Left lung (tissue), 4 donors: ENCODE measurements at regions not wholly inside any gene's neighbourhood (a gene's known extent, or its start where the extent isn't known, plus 50 kb on each side); places are given as distances from the start of the nearest gene placed in this dataset.

Source experiments
- ATAC-seq: fragments of 200-7000 bp; cut with Tn5 transposase; one replicate; pipeline ENCODE4 v1.9.1; 2020; ENCODE audit warnings: moderate library complexity
- DNase-seq, 4 donors: peaks; one replicate each; pipeline ENCODE4 v3.0.0-alpha.2; 2013 to 2020
- H3K27ac ChIP-seq, 2 donors: fragments of 200-600 bp; sonication (generic) in 1 of 2; one replicate each; pipeline versions ENCODE4 v1.5.0 to v1.8.0; 2020 to 2021
- H3K27me3 ChIP-seq, 2 donors: fragments of 200-600 bp; sonication (generic) in 1 of 2; one replicate each; pipeline versions ENCODE4 v1.5.0 to v1.8.0; 2020 to 2021
- H3K36me3 ChIP-seq, 2 donors: fragments of 200-600 bp; sonication (generic) in 1 of 2; one replicate each; pipeline versions ENCODE4 v1.5.0 to v1.8.0; 2020 to 2021
- H3K4me1 ChIP-seq, 2 donors: fragments of 200-600 bp; one replicate each; pipeline ENCODE4 v1.8.0; 2021
- H3K4me3 ChIP-seq, 2 donors: fragments of 200-600 bp; sonication (generic) in 1 of 2; one replicate each; pipeline versions ENCODE4 v1.5.0 to v1.8.0; 2020 to 2021; ENCODE audit warnings: mild to moderate bottlenecking in 1 of 2
- H3K9me3 ChIP-seq, 2 donors: fragments of 200-600 bp; sonication (generic) in 1 of 2; one replicate each; pipeline versions ENCODE4 v1.5.0 to v1.8.0; 2020 to 2021
- intact Hi-C, 2 donors: fragments of 100-400 bp; cut with DNase I; formaldehyde crosslinking; loops; one replicate each; pipeline versions ENCODE4 v1.11.2 to v1.14.2; 2022
- TF ChIP-seq, protein P1 (sequence below), 2 donors: fragments of 200-600 bp; sonication (generic) in 1 of 2; IDR thresholded peaks; one replicate each; pipeline versions ENCODE4 v1.5.0 to v1.8.0; 2021; ENCODE audit warnings: antibody characterized with exemption in 2 of 2
- donor health status: DM: no; HTN: yes; CAD: no.
- donor health status: DM: no; HTN: no; CAD: no.

DNA sequence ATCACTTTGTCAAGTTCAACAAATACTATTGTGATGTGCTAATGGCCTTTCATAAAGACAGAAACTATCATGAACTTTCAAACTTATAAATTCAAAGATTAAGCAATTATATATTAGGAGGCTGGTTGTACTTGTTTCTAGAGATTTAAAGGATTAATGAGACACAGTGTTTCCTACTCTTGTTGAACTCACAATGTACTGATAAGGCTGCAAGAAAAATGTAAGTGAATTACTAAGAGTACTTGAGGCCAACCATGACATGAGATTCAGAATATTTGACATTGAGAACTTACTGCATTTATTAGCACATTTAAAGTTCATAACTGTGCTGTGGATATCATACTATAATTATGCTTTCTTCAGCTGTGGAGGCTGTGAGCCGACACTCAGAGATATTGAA, 1210.5 kb upstream of the SORCS1 start:
- ATAC-seq (no peak), DNase-seq (no peak)
- H3K27me3 ChIP-seq: no peaks in the 10 kb centered on the region
- intact Hi-C loops: no loop called here
- H3K4me1 ChIP-seq: no peaks in the 10 kb centered on the region
- H3K27ac ChIP-seq: no peak overlapping the region
- no peaks in the 10 kb centered on the region for H3K36me3 ChIP-seq
- H3K9me3 ChIP-seq: peaks cover 0 to 12% of the 10 kb centered on the region in 2 donors
- TF ChIP-seq, protein P1, sequence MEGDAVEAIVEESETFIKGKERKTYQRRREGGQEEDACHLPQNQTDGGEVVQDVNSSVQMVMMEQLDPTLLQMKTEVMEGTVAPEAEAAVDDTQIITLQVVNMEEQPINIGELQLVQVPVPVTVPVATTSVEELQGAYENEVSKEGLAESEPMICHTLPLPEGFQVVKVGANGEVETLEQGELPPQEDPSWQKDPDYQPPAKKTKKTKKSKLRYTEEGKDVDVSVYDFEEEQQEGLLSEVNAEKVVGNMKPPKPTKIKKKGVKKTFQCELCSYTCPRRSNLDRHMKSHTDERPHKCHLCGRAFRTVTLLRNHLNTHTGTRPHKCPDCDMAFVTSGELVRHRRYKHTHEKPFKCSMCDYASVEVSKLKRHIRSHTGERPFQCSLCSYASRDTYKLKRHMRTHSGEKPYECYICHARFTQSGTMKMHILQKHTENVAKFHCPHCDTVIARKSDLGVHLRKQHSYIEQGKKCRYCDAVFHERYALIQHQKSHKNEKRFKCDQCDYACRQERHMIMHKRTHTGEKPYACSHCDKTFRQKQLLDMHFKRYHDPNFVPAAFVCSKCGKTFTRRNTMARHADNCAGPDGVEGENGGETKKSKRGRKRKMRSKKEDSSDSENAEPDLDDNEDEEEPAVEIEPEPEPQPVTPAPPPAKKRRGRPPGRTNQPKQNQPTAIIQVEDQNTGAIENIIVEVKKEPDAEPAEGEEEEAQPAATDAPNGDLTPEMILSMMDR (IDR thresholded peaks at IDR 0.05): no peak
- no peak overlapping the region for H3K4me3 ChIP-seq

- ATAC-seq: no peak
These were observed 1201.0 kb upstream of the SORCS1 start for GRCh38 chr10:108365541-108365940.

GRCh38 chr10:108363576-108363975, 1199.1 kb upstream of the SORCS1 start:
- Histone ChIP-seq H3K27ac (no peak overlapping the region), H3K36me3 (no peaks in the 10 kb centered on the region), H3K27me3 (no peaks in the 10 kb centered on the region), H3K4me3 (no peak overlapping the region), H3K4me1 (no peaks in the 10 kb centered on the region), H3K9me3 (no peaks in the 10 kb centered on the region)
- TF ChIP-seq, protein P1 (IDR thresholded peaks at IDR 0.05): no peak
- DNase-seq (no peak), ATAC-seq (no peak)
- intact Hi-C loops: no loop called here

More at GRCh38 chr10:108365541-108365940, 1201.0 kb upstream of the SORCS1 start:
- intact Hi-C loops: no loop called here
- Histone ChIP-seq H3K27me3 (no peaks in the 10 kb centered on the region), H3K27ac (no peak overlapping the region), H3K4me1 (no peaks in the 10 kb centered on the region), H3K9me3 (no peaks in the 10 kb centered on the region), H3K36me3 (no peaks in the 10 kb centered on the region), H3K4me3 (no peak overlapping the region)
- TF ChIP-seq, protein P1 (IDR thresholded peaks at IDR 0.05): no peak
- no peak for DNase-seq

GRCh38 chr10:108362961-108363360, 1198.5 kb upstream of the SORCS1 start:
- Histone ChIP-seq H3K27ac (no peak overlapping the region), H3K27me3 (no peaks in the 10 kb centered on the region), H3K4me3 (no peak overlapping the region), H3K36me3 (no peaks in the 10 kb centered on the region), H3K4me1 (no peaks in the 10 kb centered on the region), H3K9me3 (no peaks in the 10 kb centered on the region)
- intact Hi-C loops: no loop called here
- no peak for ATAC-seq
- DNase-seq: no peak
- TF ChIP-seq, protein P1 (IDR thresholded peaks at IDR 0.05): no peak

DNA sequence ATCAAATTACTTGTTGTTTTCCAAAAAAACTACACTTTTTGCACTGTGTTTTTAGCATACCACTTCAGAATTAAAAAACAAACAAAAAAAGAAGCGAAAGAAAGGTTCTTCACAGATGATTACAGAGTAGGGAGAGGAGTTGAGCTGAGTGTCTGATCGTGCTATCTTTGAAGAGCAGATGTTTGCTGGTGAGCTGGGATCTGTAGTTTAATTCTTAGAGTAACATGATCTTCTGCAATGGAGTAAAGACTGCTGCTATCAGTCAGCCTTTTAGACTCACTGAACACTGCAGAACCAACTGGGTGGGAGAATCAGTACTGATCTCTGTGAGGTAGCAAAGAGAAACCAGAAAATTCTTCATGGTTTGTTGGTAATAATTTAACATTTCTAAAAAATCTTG, 1197.8 kb upstream of the SORCS1 start:
- TF ChIP-seq, protein P1 (IDR thresholded peaks at IDR 0.05): no peak
- Histone ChIP-seq H3K27me3 (no peaks in the 10 kb centered on the region), H3K27ac (no peak overlapping the region), H3K4me3 (no peak overlapping the region), H3K9me3 (no peaks in the 10 kb centered on the region), H3K36me3 (no peaks in the 10 kb centered on the region), H3K4me1 (no peaks in the 10 kb centered on the region)
- DNase-seq: no peak
- intact Hi-C loops: no loop called here
- ATAC-seq: no peak
